Calu3 (cell line): ENCODE measurements at regions not wholly inside any gene's neighbourhood (a gene's known extent, or its start where the extent isn't known, plus 50 kb on each side); places are given as distances from the start of the nearest gene placed in this dataset.

ENCODE experiments used
- BruUV-seq: library from RNA; stranded (reverse); fragments of 400-500 nt; replicated peaks from 2 replicates; lab custom pipeline; 2021; lab: Mats Ljungman, UMichigan
- CTCF ChIA-PET: fragments of 300-600 bp; sonication (Branson Sonifier 250); formaldehyde crosslinking; loops from one replicate; lab custom pipeline; 2022; ENCODE audit warnings: antibody characterized with exemption; lab: Charles Lee
- DNase-seq: peaks from one replicate; pipeline ENCODE4 v3.0.0; 2022
- H3K27ac Mint-ChIP-seq: one replicate; pipeline ENCODE4 v1.8.0; 2022; ENCODE audit warnings: mixed read lengths; ENCODE audit not compliant: unreplicated experiment
- H3K27me3 Mint-ChIP-seq: one replicate; pipeline ENCODE4 v1.8.0; 2022; ENCODE audit warnings: mixed read lengths; ENCODE audit not compliant: unreplicated experiment
- H3K36me3 Mint-ChIP-seq: one replicate; pipeline ENCODE4 v1.8.0; 2022; ENCODE audit warnings: mild to moderate bottlenecking, moderate library complexity, mixed read lengths; ENCODE audit not compliant: insufficient read depth, unreplicated experiment
- H3K4me1 Mint-ChIP-seq: one replicate; pipeline ENCODE4 v1.8.0; 2022; ENCODE audit warnings: mild to moderate bottlenecking, low read depth, mixed read lengths; ENCODE audit not compliant: unreplicated experiment
- H3K4me3 Mint-ChIP-seq: one replicate; pipeline ENCODE4 v1.8.0; 2022; ENCODE audit warnings: mild to moderate bottlenecking, low read depth, moderate library complexity, mixed read lengths; ENCODE audit not compliant: unreplicated experiment
- H3K9me3 Mint-ChIP-seq: one replicate; pipeline ENCODE4 v1.8.0; 2022; ENCODE audit warnings: low read depth, mixed read lengths; ENCODE audit not compliant: unreplicated experiment
- intact Hi-C: fragments of 100-400 bp; cut with micrococcal nuclease; formaldehyde crosslinking; loops from one replicate; pipeline ENCODE4 v1.10.0; 2022; ENCODE audit not compliant: unreplicated experiment
- TF ChIP-seq, protein P1 (sequence below): fragments of 200-600 bp; IDR thresholded peaks from one replicate; pipeline ENCODE4 v1.8.0; 2022; ENCODE audit warnings: antibody characterized with exemption; ENCODE audit not compliant: unreplicated experiment

DNA sequence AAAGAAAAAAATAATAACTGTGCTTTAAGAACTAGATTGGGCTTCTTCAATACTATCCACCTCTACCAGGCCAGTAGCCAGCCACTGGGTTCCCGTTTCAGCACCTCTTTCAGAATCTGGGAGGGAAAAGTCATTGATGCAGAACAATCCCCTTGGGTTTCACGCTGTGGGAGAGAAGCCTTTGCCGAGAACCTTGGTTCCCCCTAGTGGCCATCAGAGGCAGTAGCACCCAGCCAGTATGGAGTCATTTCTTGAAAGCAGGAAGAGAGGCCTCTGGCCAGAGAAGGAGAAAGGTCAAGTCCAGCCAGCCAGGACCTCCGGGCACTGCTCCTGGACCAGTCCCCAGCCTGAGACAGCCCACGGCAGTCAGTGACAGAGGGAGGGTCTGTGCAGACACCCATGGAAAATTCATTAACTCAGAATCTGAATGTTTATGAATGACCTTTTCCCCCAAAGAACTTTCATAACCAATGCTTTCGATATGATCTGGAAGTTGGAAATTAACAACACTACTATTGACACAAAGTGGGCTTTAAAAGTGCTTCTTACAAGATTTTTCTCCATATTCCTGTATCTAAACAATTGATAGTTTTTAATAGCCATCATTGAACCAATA lies 51.2 kb upstream of the CDH5 start:
- DNase-seq = peak; percentile 80
- Mint-ChIP-seq H3K4me3 (no peak overlapping the region), H3K27ac (no peak overlapping the region), H3K9me3 (no peaks in the 10 kb centered on the region), H3K27me3 (peaks cover 64% of the 10 kb centered on the region), H3K36me3 (no peaks in the 10 kb centered on the region), H3K4me1 (no peaks in the 10 kb centered on the region)
- no TSS peak for BruUV-seq
- intact Hi-C loops = loop anchor here (1.0 kb wide), 1 partner anchor 41 kb away; no protein-coding TSS in a partner anchor
- CTCF ChIA-PET = interaction anchor here (0.8 to 2.7 kb wide), 3 partner anchors 17 to 40 kb away, joined by 3 to 26 read pairs (median 9); no protein-coding TSS in a partner anchor
- TF ChIP-seq, protein P1, sequence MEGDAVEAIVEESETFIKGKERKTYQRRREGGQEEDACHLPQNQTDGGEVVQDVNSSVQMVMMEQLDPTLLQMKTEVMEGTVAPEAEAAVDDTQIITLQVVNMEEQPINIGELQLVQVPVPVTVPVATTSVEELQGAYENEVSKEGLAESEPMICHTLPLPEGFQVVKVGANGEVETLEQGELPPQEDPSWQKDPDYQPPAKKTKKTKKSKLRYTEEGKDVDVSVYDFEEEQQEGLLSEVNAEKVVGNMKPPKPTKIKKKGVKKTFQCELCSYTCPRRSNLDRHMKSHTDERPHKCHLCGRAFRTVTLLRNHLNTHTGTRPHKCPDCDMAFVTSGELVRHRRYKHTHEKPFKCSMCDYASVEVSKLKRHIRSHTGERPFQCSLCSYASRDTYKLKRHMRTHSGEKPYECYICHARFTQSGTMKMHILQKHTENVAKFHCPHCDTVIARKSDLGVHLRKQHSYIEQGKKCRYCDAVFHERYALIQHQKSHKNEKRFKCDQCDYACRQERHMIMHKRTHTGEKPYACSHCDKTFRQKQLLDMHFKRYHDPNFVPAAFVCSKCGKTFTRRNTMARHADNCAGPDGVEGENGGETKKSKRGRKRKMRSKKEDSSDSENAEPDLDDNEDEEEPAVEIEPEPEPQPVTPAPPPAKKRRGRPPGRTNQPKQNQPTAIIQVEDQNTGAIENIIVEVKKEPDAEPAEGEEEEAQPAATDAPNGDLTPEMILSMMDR = peak; percentile 96

DNA sequence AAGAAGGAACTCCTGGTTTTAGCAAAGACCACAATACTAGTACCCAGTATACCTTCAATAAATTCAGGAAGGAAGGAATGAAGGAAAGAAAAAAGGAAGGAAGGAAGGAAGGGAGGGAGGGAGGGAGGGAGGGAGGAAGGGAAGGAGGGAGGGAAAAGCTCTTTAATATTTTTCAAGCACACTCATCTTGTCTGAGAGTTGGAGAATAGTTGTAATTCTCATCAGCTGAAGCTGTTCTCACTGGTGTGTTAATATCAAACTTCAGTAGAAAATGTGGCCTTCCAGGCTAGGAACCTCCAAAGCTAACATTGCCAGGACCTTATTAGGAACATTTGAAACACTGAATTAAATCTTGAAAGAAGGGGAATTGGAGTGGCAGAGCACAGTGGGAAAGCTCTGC lies 55.2 kb upstream of the CDH5 start:
- no peak for DNase-seq
- CTCF ChIA-PET = no interaction called here
- Mint-ChIP-seq H3K4me3 (no peak overlapping the region), H3K9me3 (no peaks in the 10 kb centered on the region), H3K36me3 (no peaks in the 10 kb centered on the region), H3K4me1 (no peaks in the 10 kb centered on the region), H3K27ac (no peak overlapping the region), H3K27me3 (peaks cover 68% of the 10 kb centered on the region)
- intact Hi-C loops = no loop called here
- no TSS peak for BruUV-seq
- TF ChIP-seq, protein P1 = no peak

DNA sequence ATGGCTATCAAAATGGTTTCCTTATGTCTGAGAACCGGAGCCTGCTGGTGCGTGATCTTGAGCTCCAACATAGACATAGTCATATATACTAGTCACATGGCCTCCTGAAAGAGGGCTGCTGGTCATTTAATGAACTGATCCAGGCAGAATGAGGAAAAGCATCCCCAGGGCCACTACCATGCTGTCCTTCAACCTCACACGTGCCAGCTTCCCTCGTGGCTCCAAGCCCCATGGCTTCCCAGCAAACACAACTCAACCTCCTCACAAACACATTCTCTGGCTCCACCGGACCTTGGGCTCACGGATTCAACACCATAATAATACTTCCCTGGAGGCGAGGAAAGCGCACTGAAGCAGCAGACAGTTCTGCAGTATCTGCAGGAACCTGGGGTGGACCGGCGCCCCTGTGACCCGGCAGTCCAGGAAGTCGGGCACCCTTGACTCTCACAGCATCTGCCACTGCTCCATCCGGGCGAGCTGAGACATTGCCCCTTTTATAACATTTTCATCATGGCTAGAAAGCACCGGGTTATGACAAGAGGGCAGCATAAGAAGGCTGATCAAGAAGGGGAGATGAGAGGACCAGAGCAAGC lies 57.2 kb upstream of the CDH5 start:
- CTCF ChIA-PET = interaction anchor here (0.9 kb wide), 1 partner anchor 31 kb away, joined by 3 read pairs; no protein-coding TSS in a partner anchor
- H3K27me3 Mint-ChIP-seq = peaks cover 84% of the 10 kb centered on the region
- H3K36me3 Mint-ChIP-seq = no peaks in the 10 kb centered on the region
- H3K27ac Mint-ChIP-seq = no peak overlapping the region
- intact Hi-C loops = no loop called here
- H3K4me3 Mint-ChIP-seq = no peak overlapping the region
- BruUV-seq = no TSS peak
- TF ChIP-seq, protein P1 = no peak
- no peak for DNase-seq
- H3K9me3 Mint-ChIP-seq = no peaks in the 10 kb centered on the region
- H3K4me1 Mint-ChIP-seq = no peaks in the 10 kb centered on the region

DNA sequence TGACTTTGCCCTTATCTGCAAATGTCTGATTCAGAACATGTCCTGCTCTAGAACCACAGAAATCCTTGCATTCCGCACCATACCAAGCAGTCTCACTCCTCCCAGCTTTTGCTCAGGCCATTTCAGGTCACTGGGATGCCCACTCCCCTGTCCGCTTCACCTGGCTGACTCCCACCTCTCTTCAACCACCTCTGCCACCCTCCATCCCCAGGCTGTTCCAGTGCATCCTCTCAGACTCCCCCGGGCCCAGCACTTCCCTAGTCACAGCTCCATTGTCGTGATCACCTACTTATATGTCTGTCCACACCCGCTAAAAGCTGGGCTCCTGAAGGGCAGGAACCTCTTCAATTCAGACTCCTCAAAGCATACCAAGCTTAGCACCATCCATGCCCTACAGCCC lies 58.4 kb upstream of the CDH5 start:
- Mint-ChIP-seq H3K9me3 (no peaks in the 10 kb centered on the region), H3K27ac (no peak overlapping the region), H3K4me3 (no peak overlapping the region), H3K27me3 (peaks cover 84% of the 10 kb centered on the region), H3K36me3 (no peaks in the 10 kb centered on the region), H3K4me1 (no peaks in the 10 kb centered on the region)
- intact Hi-C loops = no loop called here
- no TSS peak for BruUV-seq
- DNase-seq = no peak
- CTCF ChIA-PET = no interaction called here
- TF ChIP-seq, protein P1 = no peak
